ENCODE measurements at regions not wholly inside any gene's neighbourhood (a gene's known extent, or its start where the extent isn't known, plus 50 kb on each side); places are given as distances from the start of the nearest gene placed in this dataset.

GRCh38 chr1:198377702-198378101 is 162.8 kb downstream of the ATP6V1G3 start:
- intact Hi-C loops (cut with DNase I): no loop called here
- H3K4me1 ChIP-seq: no peaks in the 10 kb centered on the region
- H3K27me3 ChIP-seq: no peaks in the 10 kb centered on the region
- no peak for TF ChIP-seq CTCF (IDR thresholded peaks at IDR 0.05)
- H3K36me3 ChIP-seq: no peaks in the 10 kb centered on the region
- no peak overlapping the region for H3K27ac ChIP-seq
- H3K4me3 ChIP-seq: no peak overlapping the region
- DNase-seq: no peak
- no peak for ATAC-seq
- peaks cover 0 to 14% of the 10 kb centered on the region in 2 donors for H3K9me3 ChIP-seq

GRCh38 chr1:198374288-198374687 is 166.2 kb downstream of the ATP6V1G3 start:
- Histone ChIP-seq H3K36me3 (no peaks in the 10 kb centered on the region), H3K4me1 (no peaks in the 10 kb centered on the region), H3K9me3 (peaks cover 0 to 14% of the 10 kb centered on the region in 2 donors), H3K27ac (no peak overlapping the region), H3K4me3 (no peak overlapping the region), H3K27me3 (no peaks in the 10 kb centered on the region)
- TF ChIP-seq CTCF (IDR thresholded peaks at IDR 0.05): no peak
- ATAC-seq: no peak
- no peak for DNase-seq
- intact Hi-C loops (cut with DNase I): no loop called here

GRCh38 chr1:198373376-198373775 is 167.1 kb downstream of the ATP6V1G3 start:
- no peaks in the 10 kb centered on the region for H3K4me1 ChIP-seq
- H3K27me3 ChIP-seq: no peaks in the 10 kb centered on the region
- DNase-seq: no peak
- ATAC-seq: no peak
- H3K9me3 ChIP-seq: peaks cover 0 to 14% of the 10 kb centered on the region in 2 donors
- TF ChIP-seq CTCF (IDR thresholded peaks at IDR 0.05): no peak
- H3K36me3 ChIP-seq: no peaks in the 10 kb centered on the region
- intact Hi-C loops (cut with DNase I): no loop called here
- no peak overlapping the region for H3K27ac ChIP-seq
- no peak overlapping the region for H3K4me3 ChIP-seq
